Stimulated activated CD8-positive, alpha-beta memory T cell treated with anti-CD3 and anti-CD28 coated beads, Interleukin-4, amount 100 ng/mL, for 48 hours (primary cell): ENCODE measurements at regions not wholly inside any gene's neighbourhood (a gene's known extent, or its start where the extent isn't known, plus 50 kb on each side); places are given as distances from the start of the nearest gene placed in this dataset.

Source experiments
- DNase-seq: peaks from one replicate; pipeline ENCODE4 v3.0.0-alpha.2; 2020

GRCh38 chr1:9419369-9420041 lies 119.8 kb upstream of the SLC25A33 start:
- no peak for DNase-seq

- no peak for DNase-seq
Observed at GRCh38 chr1:9420835-9421532, 118.3 kb upstream of the SLC25A33 start.

GRCh38 chr1:9421533-9421873 lies 117.8 kb upstream of the SLC25A33 start:
- no peak for DNase-seq

GRCh38 chr1:9422321-9422720 lies 116.9 kb upstream of the SLC25A33 start:
- DNase-seq = no peak

- DNase-seq = no peak
Observed at GRCh38 chr1:9422911-9423505, 116.3 kb upstream of the SLC25A33 start.

GRCh38 chr1:9424261-9424660 lies 115.0 kb upstream of the SLC25A33 start:
- no peak for DNase-seq

- DNase-seq = no peak
Observed at GRCh38 chr1:9425859-9426258, 113.4 kb upstream of the SLC25A33 start.

- peak; percentile 78 for DNase-seq
Observed at GRCh38 chr1:9426291-9426711, 113.0 kb upstream of the SLC25A33 start.

- no peak for DNase-seq
Observed at GRCh38 chr1:9427388-9427787, 111.9 kb upstream of the SLC25A33 start.

GRCh38 chr1:9428601-9429341 lies 110.5 kb upstream of the SLC25A33 start:
- DNase-seq = peak; percentile 100

- DNase-seq = no peak
Observed at GRCh38 chr1:9429342-9429711, 109.9 kb upstream of the SLC25A33 start.

- DNase-seq = no peak
Observed at GRCh38 chr1:9434247-9435152, 104.8 kb upstream of the SLC25A33 start.

GRCh38 chr1:9435153-9435636 lies 104.1 kb upstream of the SLC25A33 start:
- no peak for DNase-seq

GRCh38 chr1:9435854-9436640 lies 103.2 kb upstream of the SLC25A33 start:
- DNase-seq = no peak

GRCh38 chr1:9437961-9438430 lies 101.3 kb upstream of the SLC25A33 start:
- DNase-seq = no peak

GRCh38 chr1:9438431-9439073 lies 100.7 kb upstream of the SLC25A33 start:
- no peak for DNase-seq

- no peak for DNase-seq
Observed at GRCh38 chr1:9439074-9439761, 100.0 kb upstream of the SLC25A33 start.

- DNase-seq = no peak
Observed at GRCh38 chr1:9440261-9440660, 99.0 kb upstream of the SLC25A33 start.

GRCh38 chr1:9440763-9441194 lies 98.5 kb upstream of the SLC25A33 start:
- DNase-seq = no peak

GRCh38 chr1:9441451-9442133 lies 97.7 kb upstream of the SLC25A33 start:
- DNase-seq = no peak
